ENCODE measurements at regions not wholly inside any gene's neighbourhood (a gene's known extent, or its start where the extent isn't known, plus 50 kb on each side); places are given as distances from the start of the nearest gene placed in this dataset.
"Not testable (repeated sequence)": the region's sequence is repeated elsewhere in the genome, so short reads cannot be mapped to it uniquely, and the experiment has no call there.

DNA sequence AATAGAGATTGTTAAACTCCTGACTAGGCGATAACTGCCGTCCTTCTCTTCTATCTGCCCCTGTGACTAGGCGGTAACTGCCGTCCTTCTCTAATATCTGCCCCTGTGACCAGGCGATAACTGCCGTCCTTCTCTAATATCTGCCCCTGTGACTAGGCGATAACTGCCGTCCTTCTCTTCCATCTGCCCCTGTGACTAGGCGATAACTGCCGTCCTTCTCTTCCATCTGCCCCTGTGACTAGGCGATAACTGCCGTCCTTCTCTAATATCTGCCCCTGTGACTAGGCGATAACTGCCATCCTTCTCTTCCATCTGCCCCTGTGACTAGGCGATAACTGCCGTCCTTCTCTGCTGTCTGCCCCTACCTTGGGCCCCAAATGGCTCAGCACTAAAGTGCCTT is 59.5 kb upstream of the FRG1 start:
- TF ChIP-seq CTCF (IDR thresholded peaks at IDR 0.05); POLR2AphosphoS5 (IDR thresholded peaks at IDR 0.05; ENCODE audit: insufficient read depth in 1 of 2, low read depth in 1 of 2); POLR2A (IDR thresholded peaks at IDR 0.05): not testable (repeated sequence)
